ENCODE measurements at regions not wholly inside any gene's neighbourhood (a gene's known extent, or its start where the extent isn't known, plus 50 kb on each side); places are given as distances from the start of the nearest gene placed in this dataset.

- Histone ChIP-seq H3K27me3 (no peaks in the 10 kb centered on the region), H3K4me1 (no peaks in the 10 kb centered on the region), H3K36me3 (no peaks in the 10 kb centered on the region), H3K9me3 (no peaks in the 10 kb centered on the region), H3K27ac (no peak overlapping the region), H3K4me3 (no peak overlapping the region)
- ATAC-seq (no peak), DNase-seq (no peak)
- TF ChIP-seq CTCF (IDR thresholded peaks at IDR 0.05) (no peak), POLR2A (IDR thresholded peaks at IDR 0.05) (no peak)
- intact Hi-C loops (cut with DNase I), result no loop called here
- WGBS (ENCODE audit: insufficient coverage, low coverage, low lambda C conversion rate, missing lambda C conversion rate), result 46% methylated on average over 3 of the region's 4 CpGs
These were observed 680.4 kb upstream of the ITGA1 start for GRCh38 chr5:52107210-52107905.

- intact Hi-C loops (cut with DNase I), result no loop called here
- no peak for ATAC-seq
- no peaks in the 10 kb centered on the region for H3K9me3 ChIP-seq
- H3K27ac ChIP-seq, result no peak overlapping the region
- TF ChIP-seq CTCF (IDR thresholded peaks at IDR 0.05) (no peak), POLR2A (IDR thresholded peaks at IDR 0.05) (no peak)
- WGBS (ENCODE audit: insufficient coverage, low coverage, low lambda C conversion rate, missing lambda C conversion rate), result 6% methylated on average over 1 of the region's 1 CpG
- H3K4me3 ChIP-seq, result no peak overlapping the region
- no peaks in the 10 kb centered on the region for H3K4me1 ChIP-seq
- H3K36me3 ChIP-seq, result no peaks in the 10 kb centered on the region
- H3K27me3 ChIP-seq, result no peaks in the 10 kb centered on the region
- no peak for DNase-seq
These were observed 667.9 kb upstream of the ITGA1 start for GRCh38 chr5:52119768-52120167.

- no peaks in the 10 kb centered on the region for H3K36me3 ChIP-seq
- 58% methylated on average over 3 of the region's 3 CpGs for WGBS (ENCODE audit: insufficient coverage, low coverage, low lambda C conversion rate, missing lambda C conversion rate)
- TF ChIP-seq POLR2A (IDR thresholded peaks at IDR 0.05), result no peak
- no peak for TF ChIP-seq CTCF (IDR thresholded peaks at IDR 0.05)
- no peaks in the 10 kb centered on the region for H3K9me3 ChIP-seq
- H3K27ac ChIP-seq, result no peak overlapping the region
- H3K27me3 ChIP-seq, result no peaks in the 10 kb centered on the region
- DNase-seq (no peak), ATAC-seq (no peak)
- intact Hi-C loops (cut with DNase I), result no loop called here
- no peak overlapping the region for H3K4me3 ChIP-seq
- H3K4me1 ChIP-seq, result no peaks in the 10 kb centered on the region
These were observed 655.7 kb upstream of the ITGA1 start for GRCh38 chr5:52132053-52132452.

- no peaks in the 10 kb centered on the region for H3K36me3 ChIP-seq
- TF ChIP-seq POLR2A (IDR thresholded peaks at IDR 0.05), result no peak
- no peak for TF ChIP-seq CTCF (IDR thresholded peaks at IDR 0.05)
- WGBS (ENCODE audit: insufficient coverage, low coverage, low lambda C conversion rate, missing lambda C conversion rate), result 37% methylated on average over 3 of the region's 3 CpGs
These were observed 653.6 kb upstream of the ITGA1 start for GRCh38 chr5:52134013-52134650.

More at GRCh38 chr5:52134013-52134650, 653.6 kb upstream of the ITGA1 start:
- Histone ChIP-seq H3K9me3 (no peaks in the 10 kb centered on the region), H3K27me3 (no peaks in the 10 kb centered on the region), H3K27ac (no peak overlapping the region), H3K4me1 (no peaks in the 10 kb centered on the region), H3K4me3 (no peak overlapping the region)
- DNase-seq (no peak), ATAC-seq (no peak)
- intact Hi-C loops (cut with DNase I), result no loop called here

All from right lobe of liver (tissue), 6 donors.